WI38 (cell line): ENCODE measurements at regions not wholly inside any gene's neighbourhood (a gene's known extent, or its start where the extent isn't known, plus 50 kb on each side); places are given as distances from the start of the nearest gene placed in this dataset.

Source experiments
- H3K4me3 ChIP-seq: 2 replicates; pipeline ENCODE4 v1.5.1; 2011; ENCODE audit warnings: low read depth, mild to moderate bottlenecking, control low read depth, low read length
- TF ChIP-seq, protein P1 (sequence below): IDR thresholded peaks from 2 replicates; pipeline ENCODE4 v1.5.1; 2012; ENCODE audit warnings: low read depth, mild to moderate bottlenecking, control low read depth, low read length

DNA sequence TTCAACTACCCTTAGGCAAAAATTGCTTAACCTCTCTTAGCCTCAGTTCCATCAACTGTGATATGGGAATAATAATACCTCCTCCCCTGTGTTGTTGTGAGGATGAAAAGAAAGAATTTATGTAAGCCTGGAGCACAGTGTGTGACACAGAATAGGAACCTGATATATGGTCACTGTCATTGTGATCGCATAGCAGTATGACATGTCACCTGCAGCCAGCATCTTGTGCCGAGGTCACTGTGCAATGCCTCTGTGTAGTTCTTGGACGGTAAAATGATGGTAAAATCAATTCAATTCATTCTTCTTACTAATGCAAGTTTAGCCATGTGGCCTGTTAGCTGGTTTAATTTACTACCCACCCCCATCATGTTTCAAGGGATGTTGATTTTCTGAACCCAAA, 54.6 kb upstream of the GPR158 start:
- TF ChIP-seq, protein P1, sequence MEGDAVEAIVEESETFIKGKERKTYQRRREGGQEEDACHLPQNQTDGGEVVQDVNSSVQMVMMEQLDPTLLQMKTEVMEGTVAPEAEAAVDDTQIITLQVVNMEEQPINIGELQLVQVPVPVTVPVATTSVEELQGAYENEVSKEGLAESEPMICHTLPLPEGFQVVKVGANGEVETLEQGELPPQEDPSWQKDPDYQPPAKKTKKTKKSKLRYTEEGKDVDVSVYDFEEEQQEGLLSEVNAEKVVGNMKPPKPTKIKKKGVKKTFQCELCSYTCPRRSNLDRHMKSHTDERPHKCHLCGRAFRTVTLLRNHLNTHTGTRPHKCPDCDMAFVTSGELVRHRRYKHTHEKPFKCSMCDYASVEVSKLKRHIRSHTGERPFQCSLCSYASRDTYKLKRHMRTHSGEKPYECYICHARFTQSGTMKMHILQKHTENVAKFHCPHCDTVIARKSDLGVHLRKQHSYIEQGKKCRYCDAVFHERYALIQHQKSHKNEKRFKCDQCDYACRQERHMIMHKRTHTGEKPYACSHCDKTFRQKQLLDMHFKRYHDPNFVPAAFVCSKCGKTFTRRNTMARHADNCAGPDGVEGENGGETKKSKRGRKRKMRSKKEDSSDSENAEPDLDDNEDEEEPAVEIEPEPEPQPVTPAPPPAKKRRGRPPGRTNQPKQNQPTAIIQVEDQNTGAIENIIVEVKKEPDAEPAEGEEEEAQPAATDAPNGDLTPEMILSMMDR: no peak
- H3K4me3 ChIP-seq: no peak overlapping the region
